COLO668 (cell line): ENCODE measurements at regions not wholly inside any gene's neighbourhood (a gene's known extent, or its start where the extent isn't known, plus 50 kb on each side); places are given as distances from the start of the nearest gene placed in this dataset.

Experiments used
- DNase-seq: peaks from one replicate; lab custom pipeline; 2025; ENCODE audit not compliant: unreplicated experiment; lab: John Stamatoyannopoulos, UW

DNA sequence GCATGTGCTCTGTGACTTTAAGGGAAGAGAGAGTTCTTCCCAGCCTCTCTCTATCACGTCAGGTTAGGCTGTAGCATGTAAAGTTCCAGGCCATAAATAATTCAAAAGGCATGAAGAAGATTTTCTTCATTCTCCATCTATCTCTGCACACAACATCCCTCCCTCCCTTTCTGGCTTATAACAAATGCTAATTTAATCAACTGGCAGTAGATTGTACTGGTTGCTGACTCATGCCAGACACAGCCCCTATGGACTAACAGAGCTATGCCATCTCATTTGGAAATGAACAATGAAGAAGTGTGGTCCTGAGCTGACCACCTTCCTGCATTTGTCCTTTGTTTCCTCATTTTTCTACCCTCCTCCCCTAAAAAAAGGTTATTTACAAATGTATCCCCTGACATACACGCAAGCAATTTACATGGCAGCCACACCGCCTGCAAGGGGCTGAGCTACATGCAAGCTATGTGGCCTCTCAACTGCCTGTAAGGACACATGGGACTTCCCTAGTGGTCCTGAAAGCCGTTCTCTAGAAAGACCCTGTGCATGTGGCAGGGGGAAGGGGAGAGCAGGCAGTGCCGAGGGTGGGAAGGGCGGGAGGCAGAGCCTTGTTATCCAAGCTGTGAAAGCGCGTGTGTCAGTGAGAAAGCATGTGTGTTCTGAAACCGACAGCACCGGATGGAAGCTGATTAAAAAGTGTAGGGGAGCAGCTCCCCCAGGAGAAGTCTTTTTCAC, 90.9 kb upstream of the KLF7 start:
- DNase-seq = no peak

DNA sequence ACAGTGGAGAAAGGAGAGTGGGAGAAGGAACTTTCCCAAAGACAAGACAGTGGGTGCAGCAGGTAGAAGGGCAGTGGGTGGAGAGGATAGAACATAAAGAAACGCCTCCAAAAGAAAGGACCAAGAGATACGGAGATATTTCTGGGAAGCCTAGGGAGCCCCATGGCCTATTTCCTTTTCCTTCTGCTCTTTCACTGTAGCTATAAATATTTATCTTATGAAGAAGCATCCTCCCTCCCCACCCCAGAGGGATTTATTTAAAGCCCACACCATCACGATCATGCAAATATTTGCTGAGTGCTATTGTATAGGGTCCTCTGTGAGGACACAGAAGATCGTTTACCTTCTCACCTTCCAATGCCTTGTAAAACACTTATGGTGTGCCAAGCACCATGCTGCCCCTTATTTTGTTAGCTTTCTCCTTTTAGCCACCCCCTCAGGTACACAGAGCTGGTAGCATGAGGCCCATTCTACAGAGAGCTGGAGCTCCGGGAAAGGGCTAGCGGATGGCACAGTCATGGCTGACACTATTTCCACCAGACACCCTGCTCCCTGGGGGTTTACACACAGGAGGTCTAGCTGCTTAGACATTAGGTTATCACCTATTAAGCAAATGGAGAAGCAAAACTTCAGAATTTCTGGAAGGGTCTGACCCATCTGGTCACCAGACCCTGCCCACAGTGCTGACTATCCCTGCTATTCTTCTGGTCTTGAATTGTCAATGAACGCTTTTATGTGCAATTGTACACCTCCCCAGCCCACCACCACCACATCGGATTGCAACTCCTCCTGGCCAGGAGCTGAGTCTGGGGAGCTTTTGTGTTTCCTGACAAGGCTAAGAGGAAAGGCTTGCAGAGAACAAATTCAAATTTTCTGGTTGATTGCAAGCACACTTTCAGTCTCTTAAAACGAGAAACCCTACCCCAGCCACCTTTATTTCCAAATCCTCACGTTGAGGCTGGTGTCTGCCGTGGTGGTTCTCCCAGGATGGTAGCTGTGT, 91.8 kb upstream of the KLF7 start:
- peak; percentile 16 for DNase-seq

DNA sequence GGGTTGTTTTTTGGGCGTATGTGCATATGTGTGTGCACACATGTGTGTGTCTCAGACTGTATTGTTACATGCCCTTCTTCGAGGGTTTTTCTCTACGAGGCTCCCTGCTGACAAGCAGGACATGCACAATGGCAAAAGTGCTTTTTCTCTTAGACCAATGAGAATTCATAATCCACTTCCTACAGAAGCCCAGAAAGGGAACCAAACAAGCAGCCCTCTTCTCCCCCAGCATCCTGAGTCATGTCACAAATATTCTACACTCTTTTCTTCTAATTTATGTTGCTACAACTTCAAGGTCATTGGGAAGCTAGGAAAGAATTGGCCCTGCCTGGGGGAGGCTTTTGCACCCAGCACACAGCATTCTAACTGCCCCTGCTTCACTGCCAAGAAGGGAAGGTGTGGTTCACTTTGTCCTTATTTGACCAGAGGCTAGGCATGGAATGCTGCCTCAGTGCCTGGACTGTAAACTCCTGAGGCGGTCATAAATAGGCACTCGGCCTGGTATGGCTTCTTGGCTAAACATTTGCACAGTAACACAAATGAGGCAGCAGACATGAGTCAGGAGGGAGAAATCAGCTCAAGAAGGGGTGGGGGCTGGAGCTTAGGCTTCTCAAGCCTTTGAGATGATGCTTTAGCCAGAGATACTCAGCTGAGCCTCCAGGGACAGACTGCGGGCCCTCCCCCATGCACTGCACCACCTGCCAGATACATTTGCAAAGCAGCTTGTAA, 92.7 kb upstream of the KLF7 start:
- peak; percentile 28 for DNase-seq

DNA sequence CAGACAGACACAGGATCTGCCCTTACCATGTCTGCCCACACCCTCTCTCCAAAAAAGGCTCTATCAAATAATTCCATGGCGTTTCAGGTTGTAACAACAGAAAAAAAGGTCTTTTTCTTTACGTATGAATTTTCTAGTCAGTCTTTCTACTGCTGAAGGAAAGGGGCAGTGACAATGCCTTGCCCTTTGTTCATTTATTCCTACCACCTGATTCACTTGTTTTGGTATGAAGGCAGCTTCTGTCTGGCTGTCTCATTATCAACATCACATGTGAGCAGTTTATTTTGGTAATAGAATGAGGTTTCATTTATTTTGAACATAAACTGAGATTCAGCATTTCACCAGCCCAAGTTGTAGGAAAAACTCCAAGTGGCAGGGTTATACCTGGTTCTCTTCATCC, 94.3 kb upstream of the KLF7 start:
- no peak for DNase-seq

DNA sequence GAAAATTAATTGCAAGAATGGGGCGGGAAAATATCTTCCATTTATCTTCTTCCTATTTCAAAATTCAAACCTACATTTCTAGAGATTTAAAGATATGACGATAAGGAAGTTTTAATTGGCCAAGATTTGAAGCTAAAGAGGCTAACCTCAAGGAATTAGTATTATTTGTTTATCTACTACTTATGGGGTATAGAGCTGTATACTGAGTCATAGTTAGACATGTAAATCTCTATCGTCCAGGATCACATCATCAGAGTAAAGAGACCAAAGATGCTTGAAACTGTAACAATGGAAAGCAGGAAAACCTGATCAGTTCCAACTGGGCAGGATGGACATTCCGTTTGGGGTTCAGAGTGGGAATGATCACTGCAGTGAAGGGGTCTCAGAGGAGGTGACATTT, 95.2 kb upstream of the KLF7 start:
- DNase-seq = no peak

DNA sequence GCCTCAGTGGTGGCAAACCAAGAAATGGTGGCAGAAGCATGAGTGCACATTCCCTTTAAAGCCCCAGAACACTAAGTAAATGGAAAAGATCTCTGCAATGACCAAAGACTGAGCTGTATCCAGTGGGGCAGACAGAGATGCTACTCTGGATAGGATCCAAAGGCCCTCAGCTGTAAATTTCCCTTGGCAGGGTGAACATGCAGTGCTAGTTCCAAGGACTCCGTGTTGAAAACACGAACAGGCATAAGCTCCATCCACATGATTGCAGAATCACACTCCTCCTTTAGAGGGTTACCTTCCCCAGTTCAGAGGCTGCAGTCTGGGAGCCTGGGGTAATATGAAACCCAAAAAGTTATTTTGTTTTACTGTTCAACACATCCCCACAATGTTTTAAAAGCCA, 98.6 kb upstream of the KLF7 start:
- DNase-seq = no peak

DNA sequence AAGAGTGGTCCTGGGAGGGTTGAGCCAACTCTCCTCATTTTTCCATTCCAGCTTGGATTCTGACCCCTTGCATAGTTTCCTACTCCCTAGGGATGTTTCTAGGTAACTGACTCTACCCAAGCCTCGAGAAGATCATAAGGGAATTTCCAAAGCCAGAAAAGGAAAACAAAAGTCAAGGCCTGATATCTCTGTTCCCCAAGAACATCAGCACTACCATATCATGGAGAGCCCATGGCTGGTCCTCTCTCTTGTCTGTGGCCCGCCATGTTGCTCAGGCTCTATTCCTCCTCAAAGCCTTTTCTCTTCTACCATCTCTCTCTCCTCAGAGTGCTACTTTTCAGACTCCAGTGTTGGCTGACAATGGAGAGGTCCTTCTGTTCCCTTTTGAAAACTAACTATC, 99.6 kb upstream of the KLF7 start:
- DNase-seq = no peak

DNA sequence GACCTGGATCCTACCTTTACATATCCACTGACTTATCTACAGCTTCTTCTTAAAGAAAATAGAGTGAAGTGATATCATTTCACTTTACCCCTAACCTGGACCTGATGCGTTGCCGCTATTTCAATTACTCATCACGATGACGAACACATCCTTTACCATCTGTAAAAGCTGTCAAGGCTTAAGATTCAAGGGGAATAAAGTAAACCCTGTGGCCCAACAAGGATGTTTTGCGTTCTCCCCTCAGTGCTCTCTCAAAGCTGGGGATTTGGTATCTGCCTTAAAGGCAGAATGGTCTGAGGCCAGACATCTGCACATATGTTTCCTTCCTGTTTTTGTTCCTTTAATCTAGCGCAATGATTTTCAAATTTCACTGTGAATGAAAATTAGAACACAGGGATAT, 100.1 kb upstream of the KLF7 start:
- DNase-seq = no peak

DNA sequence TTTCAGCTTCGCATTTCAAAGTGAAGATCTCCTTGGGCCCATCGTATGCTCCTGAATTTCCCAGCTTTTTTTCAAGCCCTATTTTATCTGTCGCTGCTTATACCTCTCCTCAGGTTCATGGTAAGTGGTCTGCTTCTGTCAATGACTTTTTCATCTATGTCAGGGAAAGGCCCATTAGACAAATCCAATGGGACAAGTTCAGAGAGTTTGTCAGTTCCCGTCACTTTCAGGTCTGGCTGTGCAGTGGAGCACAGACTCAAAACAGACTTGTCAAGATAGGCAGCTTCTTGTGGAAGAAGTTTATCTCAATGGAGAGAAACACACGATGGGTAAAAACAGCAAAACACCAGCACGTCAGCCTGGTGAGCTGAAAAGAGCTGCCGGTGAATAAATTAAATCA, 100.9 kb upstream of the KLF7 start:
- no peak for DNase-seq

DNA sequence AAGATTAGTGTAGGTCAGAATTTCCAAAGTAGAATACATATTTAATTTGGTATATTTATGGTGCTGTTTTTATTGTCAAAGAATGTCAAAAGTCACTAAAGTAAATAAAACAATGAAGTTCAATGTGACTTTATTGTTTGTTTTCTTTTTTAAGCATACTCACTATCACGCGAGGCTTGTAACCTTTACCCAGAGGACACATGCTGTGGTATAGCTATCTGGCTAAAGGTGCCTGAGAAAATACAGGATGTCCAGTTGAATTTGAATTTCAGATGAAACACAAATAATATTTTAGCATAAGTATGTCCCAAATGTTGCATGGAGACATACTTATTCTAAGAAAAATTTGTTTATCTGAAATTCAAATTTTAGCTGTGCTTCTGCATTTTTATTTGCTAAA, 103.3 kb upstream of the KLF7 start:
- DNase-seq = no peak

DNA sequence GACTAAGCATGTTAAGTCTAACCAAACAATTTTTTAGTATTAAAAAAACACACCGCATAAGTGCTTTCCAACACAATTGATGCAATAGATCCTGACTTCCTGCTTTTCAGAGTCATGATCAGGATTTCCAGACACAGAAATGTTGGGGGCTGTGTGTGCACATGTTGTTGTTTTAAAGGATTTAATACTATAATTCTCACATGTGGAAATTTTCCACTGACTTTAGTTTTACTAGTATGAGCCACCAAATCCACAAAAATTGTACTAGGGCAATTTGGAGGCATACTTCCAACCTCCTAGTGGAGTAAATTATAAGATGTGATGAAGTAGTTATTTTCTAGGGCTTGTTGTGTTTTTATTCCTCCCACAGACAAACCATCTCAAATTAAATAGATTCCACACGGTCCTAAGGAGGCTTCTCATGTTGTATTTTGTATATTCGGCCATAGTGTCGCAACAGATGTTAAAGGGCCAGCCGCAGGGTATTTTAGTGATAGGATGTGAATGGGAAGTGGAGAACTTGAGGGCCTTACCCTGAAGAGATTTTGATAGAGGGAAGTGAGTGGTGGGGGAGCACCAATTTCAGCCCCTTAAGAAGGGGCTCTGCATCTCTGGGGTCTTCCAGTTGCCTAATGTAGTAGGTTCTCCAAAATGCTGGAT, 108.9 kb upstream of the KLF7 start:
- DNase-seq = no peak

DNA sequence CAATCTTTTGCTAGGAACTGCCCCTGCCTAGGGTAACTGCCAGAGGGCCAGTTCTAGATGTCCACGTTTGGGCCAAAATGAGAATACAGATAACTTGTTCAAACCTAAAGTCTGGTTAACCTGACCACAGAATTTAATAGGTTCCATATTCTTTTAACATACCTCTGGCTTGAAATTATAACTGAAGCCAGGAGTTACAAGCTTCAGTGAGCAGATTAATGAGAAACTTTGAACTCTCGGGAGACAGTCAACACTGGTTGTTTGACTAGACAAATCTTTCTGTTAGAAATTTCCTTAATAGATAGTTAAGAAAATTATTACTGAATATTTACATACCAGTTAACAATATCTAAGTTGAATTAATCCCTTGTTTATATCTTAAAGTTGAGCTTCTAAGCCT, 110.0 kb upstream of the KLF7 start:
- no peak for DNase-seq

DNA sequence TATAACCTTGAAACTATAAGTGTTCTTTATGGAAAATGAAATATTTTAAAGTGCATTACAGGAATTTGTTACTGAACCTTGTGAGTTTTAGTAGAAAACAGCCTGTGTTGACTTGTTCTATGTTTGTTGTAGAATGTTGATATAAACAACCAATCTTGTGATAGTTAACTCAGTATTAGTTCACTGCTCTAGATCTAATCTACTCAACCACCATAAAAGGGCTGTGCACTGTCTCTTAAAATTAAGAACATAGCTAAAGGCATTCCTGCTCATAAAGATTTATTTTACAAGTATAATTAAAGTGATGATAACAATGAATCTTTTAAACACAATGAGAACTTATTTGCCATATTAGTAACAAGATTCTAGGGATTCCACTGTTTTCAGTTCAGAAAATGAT, 110.5 kb upstream of the KLF7 start:
- DNase-seq = no peak

DNA sequence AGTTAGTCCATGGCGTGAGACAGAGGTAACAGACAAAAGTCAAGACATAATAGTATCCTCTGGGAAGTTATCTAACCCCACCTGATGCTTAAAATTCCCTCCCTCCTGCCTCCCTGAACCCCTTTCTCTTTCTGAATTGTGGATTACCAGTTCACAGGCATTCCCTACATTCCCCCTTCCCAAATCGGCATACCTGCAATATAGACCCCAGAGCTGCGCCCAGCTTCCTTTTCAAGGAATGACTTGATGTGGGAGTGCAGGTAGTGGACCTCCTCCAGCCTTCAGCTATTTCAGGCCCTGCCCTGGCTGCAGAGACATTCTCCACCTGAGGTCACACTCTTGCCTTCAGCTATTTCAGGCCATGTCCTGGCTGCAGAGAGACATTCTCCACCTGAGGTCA, 111.1 kb upstream of the KLF7 start:
- DNase-seq = no peak

DNA sequence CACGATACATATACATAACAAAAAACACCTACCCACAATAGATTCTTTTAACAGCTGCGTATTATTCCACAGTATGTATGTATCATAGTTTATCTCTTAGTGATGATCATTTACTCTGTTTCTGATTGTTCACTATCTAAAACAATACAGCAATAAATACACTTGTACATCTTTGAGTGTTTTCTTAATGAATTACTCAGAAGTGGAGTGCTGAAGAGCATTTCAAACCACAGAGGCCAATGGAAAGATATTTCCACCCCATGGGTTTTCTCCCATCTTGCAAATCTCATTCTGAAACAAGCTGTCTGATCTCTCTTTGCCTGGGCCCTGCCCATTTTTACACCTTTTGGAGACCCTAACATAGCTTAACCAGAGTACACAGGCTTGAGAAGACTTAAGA, 113.8 kb upstream of the KLF7 start:
- DNase-seq = no peak

DNA sequence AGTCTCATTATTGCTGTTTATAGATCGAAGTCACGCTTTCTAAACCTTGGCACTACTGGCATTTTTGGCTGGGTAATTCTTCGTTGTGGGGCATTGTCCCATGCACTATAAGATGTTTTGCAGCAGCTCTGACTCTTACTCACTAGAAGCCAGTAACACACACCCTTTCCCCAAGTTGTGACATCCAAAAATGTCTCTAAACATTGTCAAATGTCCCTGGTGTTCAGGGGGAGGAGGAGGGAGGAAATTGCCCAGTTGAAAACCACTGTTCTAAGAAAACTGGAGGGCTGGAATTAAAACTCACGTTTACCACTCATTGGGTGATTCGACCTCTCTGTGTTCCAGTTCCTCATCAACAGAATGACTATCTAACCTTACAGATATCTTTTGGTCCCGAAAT, 115.7 kb upstream of the KLF7 start:
- DNase-seq = no peak

DNA sequence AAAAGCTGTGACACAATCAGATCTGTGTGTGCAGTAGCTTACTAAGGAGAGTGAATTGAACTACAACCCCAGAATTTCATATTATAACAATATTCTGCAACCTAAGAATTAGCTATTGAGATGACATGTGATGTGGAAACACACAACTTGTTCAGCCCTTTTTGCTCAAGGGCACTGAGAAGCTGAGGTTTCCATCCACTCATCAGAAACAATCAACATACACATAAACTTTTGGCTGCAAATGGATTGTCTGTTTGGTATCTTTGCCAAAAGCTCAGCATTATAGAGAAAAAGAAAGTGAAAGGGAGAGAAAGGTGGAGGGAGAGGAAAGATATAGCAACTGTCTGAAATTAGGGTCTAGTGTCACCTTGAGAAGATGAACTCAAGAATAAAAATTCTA, 117.2 kb upstream of the KLF7 start:
- no peak for DNase-seq

DNA sequence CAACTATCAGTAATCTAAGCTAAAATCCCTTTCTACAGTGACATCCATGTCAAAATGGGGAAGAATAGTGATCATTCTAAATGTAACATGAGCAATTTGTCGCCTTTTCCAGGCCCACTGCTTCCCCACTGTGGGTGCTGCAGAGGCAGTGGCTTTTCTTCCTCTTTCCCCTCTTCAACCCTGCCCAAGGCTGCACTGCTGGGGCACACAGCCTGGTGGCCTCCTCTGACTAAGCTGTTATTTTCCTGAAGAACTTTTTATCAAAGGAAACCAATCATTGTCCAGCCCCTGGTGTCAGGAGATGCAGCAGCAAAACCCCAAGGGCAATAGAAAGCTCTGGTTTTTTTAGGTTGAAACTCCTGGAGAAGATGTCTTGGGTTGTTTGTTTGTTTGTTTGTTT, 117.6 kb upstream of the KLF7 start:
- DNase-seq = no peak

DNA sequence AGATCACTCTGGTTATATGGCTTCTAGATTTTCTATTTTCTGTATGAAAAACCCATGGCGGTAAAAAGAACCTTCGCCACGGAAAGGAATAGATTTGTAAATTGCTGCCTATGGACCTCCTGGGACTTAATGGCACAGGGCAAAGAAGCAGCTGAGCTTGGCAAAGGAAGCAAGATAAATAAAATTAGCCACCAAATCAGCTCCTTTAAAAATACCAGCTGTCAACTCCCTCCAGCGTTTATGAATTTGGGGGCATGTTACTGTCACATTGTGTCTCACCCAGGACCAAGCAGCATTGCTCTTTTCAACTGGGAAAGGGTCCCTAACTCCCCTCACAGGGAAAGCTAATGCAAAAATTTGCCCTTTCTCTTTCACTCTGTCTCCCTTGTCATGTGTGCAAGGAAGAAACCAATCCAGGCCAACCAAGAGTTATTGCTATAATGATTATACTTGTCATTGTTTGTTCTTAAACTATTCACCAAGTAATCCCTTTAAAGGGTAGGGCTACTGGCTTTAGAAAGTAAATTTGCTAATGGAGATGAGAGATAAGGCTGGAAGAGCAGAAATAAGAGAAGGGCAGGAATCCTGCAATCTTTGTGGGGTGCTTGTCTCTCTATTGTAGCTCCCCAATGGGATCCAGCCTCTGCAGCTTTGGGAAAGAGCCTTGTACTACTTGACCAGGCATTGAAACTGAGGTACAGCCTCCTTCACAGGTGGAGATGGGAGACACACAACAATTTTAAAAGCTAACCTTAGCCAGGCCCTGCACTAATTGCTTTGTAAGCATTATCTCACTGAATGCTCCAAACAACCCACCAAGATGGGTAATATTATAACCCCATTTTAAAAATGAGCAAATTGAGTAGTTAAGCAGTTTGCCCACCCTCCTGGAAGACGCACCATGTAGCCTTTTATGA, 119.1 kb upstream of the KLF7 start:
- DNase-seq = no peak

DNA sequence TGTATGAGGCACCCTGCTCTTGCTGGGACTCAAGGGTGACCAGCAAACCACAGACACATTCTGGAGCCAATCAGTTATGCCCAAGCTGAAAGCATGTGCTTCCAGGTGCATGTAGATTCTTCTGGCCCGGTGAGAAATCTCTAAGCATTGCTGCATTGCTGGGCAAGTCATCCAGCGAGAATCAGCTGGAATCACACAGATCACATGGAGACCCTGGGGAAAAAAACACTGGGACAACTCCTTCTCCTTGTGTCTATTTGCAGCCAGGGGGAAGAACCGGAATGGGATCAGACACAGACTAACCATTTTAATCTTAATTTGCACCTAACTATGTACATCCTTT, 119.7 kb upstream of the KLF7 start:
- DNase-seq = no peak
